GM12878 (cell line): ENCODE measurements at regions not wholly inside any gene's neighbourhood (a gene's known extent, or its start where the extent isn't known, plus 50 kb on each side); places are given as distances from the start of the nearest gene placed in this dataset.

ENCODE experiments used
- ATF3 ChIP-seq: IDR thresholded peaks from 2 replicates; pipeline ENCODE4 v1.6.1; 2011; ENCODE audit warnings: low read depth, mild to moderate bottlenecking, low read length, moderate library complexity, borderline replicate concordance; ENCODE audit errors: extremely low read depth
- CREB1 ChIP-seq: IDR thresholded peaks from 2 replicates; pipeline ENCODE4 v1.6.1; 2012; ENCODE audit warnings: low read depth, mild to moderate bottlenecking, inconsistent platforms
- PAX8 ChIP-seq: fragments of 450-650 bp; IDR thresholded peaks from 2 replicates; pipeline ENCODE4 v1.6.1; 2017; ENCODE audit warnings: mild to moderate bottlenecking, moderate library complexity
- YY1 ChIP-seq: IDR thresholded peaks from 2 replicates; pipeline ENCODE4 v1.6.1; 2011; ENCODE audit warnings: low read depth, mild to moderate bottlenecking, low read length
- ZBTB40 ChIP-seq: fragments of 450-650 bp; IDR thresholded peaks from 2 replicates; pipeline ENCODE4 v1.6.1; 2016; ENCODE audit warnings: mild to moderate bottlenecking, moderate library complexity, borderline replicate concordance
- ZNF622 ChIP-seq: fragments of 450-650 bp; IDR thresholded peaks from 2 replicates; pipeline ENCODE4 v1.6.1; 2017; ENCODE audit warnings: mild to moderate bottlenecking, inconsistent platforms
- TF ChIP-seq, protein P1 (sequence below): fragments of 450-650 bp; IDR thresholded peaks from 2 replicates; pipeline ENCODE4 v1.6.1; 2017; ENCODE audit warnings: mild to moderate bottlenecking

- TF ChIP-seq ZBTB40 (no peak), CREB1 (no peak), YY1 (no peak), PAX8 (no peak), ZNF622 (no peak), ATF3 (no peak)
- TF ChIP-seq, protein P1, sequence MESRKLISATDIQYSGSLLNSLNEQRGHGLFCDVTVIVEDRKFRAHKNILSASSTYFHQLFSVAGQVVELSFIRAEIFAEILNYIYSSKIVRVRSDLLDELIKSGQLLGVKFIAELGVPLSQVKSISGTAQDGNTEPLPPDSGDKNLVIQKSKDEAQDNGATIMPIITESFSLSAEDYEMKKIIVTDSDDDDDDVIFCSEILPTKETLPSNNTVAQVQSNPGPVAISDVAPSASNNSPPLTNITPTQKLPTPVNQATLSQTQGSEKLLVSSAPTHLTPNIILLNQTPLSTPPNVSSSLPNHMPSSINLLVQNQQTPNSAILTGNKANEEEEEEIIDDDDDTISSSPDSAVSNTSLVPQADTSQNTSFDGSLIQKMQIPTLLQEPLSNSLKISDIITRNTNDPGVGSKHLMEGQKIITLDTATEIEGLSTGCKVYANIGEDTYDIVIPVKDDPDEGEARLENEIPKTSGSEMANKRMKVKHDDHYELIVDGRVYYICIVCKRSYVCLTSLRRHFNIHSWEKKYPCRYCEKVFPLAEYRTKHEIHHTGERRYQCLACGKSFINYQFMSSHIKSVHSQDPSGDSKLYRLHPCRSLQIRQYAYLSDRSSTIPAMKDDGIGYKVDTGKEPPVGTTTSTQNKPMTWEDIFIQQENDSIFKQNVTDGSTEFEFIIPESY = no peak
Observed at GRCh38 chr12:46548605-46549071, 176.1 kb upstream of the SLC38A2 start (continued).
